Type B pancreatic cell (in vitro differentiated cells): ENCODE measurements at regions not wholly inside any gene's neighbourhood (a gene's known extent, or its start where the extent isn't known, plus 50 kb on each side); places are given as distances from the start of the nearest gene placed in this dataset.
"Not testable (repeated sequence)": the region's sequence is repeated elsewhere in the genome, so short reads cannot be mapped to it uniquely, and the experiment has no call there.

Experiments
- DNase-seq: peaks from one replicate; pipeline ENCODE4 v3.0.0; 2021; ENCODE audit warnings: mixed read lengths; ENCODE audit not compliant: unreplicated experiment; ENCODE audit errors: extremely low spot score
- H3K27ac Mint-ChIP-seq: 2 replicates; pipeline ENCODE4 v1.8.0; 2021; ENCODE audit warnings: mild to moderate bottlenecking, mixed read lengths
- H3K27me3 Mint-ChIP-seq: 2 replicates; pipeline ENCODE4 v1.8.0; 2021; ENCODE audit warnings: mixed read lengths
- H3K36me3 Mint-ChIP-seq: 2 replicates; pipeline ENCODE4 v1.8.0; 2021; ENCODE audit warnings: mixed read lengths
- H3K4me1 Mint-ChIP-seq: one replicate; pipeline ENCODE4 v1.8.0; 2021; ENCODE audit warnings: mixed read lengths; ENCODE audit not compliant: unreplicated experiment
- H3K4me3 Mint-ChIP-seq: 2 replicates; pipeline ENCODE4 v1.8.0; 2021; ENCODE audit warnings: mild to moderate bottlenecking, mixed read lengths
- H3K9me3 Mint-ChIP-seq: 2 replicates; pipeline ENCODE4 v1.8.0; 2021; ENCODE audit warnings: mixed read lengths
- TF ChIP-seq, protein P1 (sequence below): fragments of 200-600 bp; sonication (generic); conservative IDR thresholded peaks from 2 replicates; pipeline ENCODE4 v1.5.0; 2021; ENCODE audit warnings: antibody characterized with exemption, mild to moderate bottlenecking

DNA sequence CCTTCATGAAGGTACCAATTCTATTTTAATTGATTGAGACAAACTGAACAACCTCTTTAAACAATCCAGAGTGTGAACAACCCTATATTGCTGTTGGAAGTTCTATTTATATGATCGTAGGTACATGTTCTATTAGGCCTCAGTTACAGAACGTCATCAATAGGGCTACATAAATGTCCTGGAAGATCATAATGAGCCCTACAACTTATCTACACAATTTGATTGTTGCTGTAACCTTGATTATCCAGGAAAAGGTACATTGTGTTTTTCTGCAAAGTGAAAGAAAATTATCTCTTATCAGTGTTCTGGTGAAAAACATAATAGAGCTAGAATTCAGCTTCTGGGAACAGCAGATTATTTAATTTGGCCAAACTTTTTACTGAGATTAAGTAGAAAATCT lies 612.9 kb downstream of the GALC start:
- Mint-ChIP-seq H3K36me3 (no peaks in the 10 kb centered on the region), H3K4me3 (no peak overlapping the region), H3K4me1 (no peaks in the 10 kb centered on the region), H3K9me3 (peaks cover 7% of the 10 kb centered on the region), H3K27me3 (no peaks in the 10 kb centered on the region), H3K27ac (no peak overlapping the region)
- DNase-seq = no peak
- TF ChIP-seq, protein P1, sequence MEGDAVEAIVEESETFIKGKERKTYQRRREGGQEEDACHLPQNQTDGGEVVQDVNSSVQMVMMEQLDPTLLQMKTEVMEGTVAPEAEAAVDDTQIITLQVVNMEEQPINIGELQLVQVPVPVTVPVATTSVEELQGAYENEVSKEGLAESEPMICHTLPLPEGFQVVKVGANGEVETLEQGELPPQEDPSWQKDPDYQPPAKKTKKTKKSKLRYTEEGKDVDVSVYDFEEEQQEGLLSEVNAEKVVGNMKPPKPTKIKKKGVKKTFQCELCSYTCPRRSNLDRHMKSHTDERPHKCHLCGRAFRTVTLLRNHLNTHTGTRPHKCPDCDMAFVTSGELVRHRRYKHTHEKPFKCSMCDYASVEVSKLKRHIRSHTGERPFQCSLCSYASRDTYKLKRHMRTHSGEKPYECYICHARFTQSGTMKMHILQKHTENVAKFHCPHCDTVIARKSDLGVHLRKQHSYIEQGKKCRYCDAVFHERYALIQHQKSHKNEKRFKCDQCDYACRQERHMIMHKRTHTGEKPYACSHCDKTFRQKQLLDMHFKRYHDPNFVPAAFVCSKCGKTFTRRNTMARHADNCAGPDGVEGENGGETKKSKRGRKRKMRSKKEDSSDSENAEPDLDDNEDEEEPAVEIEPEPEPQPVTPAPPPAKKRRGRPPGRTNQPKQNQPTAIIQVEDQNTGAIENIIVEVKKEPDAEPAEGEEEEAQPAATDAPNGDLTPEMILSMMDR = no peak

DNA sequence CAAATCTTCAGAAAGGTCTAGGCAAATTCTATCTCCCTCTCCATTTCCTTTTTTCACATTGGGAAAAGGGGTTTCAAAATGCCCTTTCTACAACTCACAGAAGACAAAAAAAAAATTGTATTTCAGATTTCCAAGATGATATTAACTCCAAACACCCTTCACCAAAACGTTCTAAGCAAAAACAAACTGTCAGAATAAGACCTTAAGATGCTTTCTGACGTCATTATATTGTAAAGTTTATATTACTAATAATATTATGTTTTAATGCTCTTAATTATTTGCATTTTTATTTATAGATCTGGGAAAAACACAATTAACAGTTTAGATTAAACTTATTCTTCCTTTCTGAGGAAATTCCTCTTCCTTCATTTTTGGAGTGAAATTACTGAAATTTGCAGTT lies 624.2 kb downstream of the GALC start:
- no peak for DNase-seq
- H3K4me3 Mint-ChIP-seq = no peak overlapping the region
- no peaks in the 10 kb centered on the region for H3K9me3 Mint-ChIP-seq
- no peaks in the 10 kb centered on the region for H3K27me3 Mint-ChIP-seq
- H3K36me3 Mint-ChIP-seq = no peaks in the 10 kb centered on the region
- TF ChIP-seq, protein P1 = no peak
- H3K27ac Mint-ChIP-seq = no peak overlapping the region
- no peaks in the 10 kb centered on the region for H3K4me1 Mint-ChIP-seq

DNA sequence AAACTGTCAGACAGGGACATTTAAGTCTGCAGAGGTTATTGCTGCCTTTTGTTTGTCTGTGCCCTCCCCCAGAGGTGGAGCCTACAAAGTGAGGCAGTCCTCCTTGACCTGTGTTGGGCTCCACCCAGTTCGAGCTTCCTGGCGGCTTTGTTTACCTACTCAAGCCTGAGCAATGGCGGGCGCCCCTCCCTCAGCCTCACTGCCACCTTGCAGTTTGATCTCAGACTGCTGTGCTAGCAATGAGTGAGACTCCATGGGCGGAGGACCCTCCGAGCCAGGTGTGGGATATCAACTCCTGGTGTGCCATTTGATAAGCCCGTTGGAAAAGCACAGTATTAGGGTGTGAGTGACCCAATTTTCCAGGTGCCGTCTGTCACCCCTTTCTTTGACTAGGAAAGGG lies 632.7 kb downstream of the GALC start:
- H3K4me3 Mint-ChIP-seq, H3K27ac Mint-ChIP-seq, H3K4me1 Mint-ChIP-seq, H3K9me3 Mint-ChIP-seq, H3K27me3 Mint-ChIP-seq, DNase-seq, H3K36me3 Mint-ChIP-seq: not testable (repeated sequence)

DNA sequence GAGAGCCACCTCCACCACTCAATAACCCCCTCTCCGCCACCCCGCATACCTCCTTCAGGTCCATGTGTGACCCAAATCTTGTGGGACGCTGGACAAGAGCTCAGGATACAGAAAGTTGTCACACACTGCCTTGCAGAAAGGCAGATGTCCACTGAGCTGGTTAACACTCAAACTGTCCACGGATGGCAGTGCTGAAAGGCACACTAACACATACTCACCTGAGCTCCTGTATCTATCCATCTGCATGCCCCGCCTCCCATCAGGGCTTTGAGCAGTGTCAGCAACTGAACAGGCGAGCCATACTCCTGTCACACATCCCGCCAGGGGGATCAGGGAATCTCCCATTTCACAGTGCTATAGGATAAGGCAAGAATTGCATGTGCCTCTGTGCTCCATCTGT lies 642.0 kb downstream of the GALC start:
- H3K27ac Mint-ChIP-seq = no peak overlapping the region
- no peak overlapping the region for H3K4me3 Mint-ChIP-seq
- TF ChIP-seq, protein P1 = no peak
- DNase-seq = no peak
- H3K36me3 Mint-ChIP-seq = no peaks in the 10 kb centered on the region
- no peaks in the 10 kb centered on the region for H3K27me3 Mint-ChIP-seq
- H3K9me3 Mint-ChIP-seq = no peaks in the 10 kb centered on the region
- no peaks in the 10 kb centered on the region for H3K4me1 Mint-ChIP-seq

DNA sequence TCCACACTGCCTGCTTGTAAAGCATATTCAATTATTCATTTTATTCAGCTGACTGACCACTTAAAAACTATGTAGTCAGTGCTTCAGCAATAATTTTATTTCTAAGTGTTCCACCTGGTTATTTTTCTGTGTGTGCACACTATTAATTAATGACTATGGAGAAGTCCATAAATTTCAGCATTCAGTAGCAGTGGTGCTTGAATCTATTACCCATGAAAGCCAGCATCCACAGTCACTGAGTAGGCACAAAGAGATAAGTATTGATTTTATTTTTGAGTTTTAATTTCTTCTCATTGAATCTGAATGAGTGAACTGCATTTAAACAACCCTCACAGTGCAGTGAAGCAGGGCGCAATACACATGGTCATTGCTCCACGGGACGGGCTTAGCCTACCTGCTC lies 643.1 kb downstream of the GALC start:
- Mint-ChIP-seq H3K4me1 (no peaks in the 10 kb centered on the region), H3K9me3 (no peaks in the 10 kb centered on the region), H3K36me3 (no peaks in the 10 kb centered on the region), H3K27ac (no peak overlapping the region), H3K27me3 (no peaks in the 10 kb centered on the region), H3K4me3 (no peak overlapping the region)
- no peak for DNase-seq
- TF ChIP-seq, protein P1 = no peak

DNA sequence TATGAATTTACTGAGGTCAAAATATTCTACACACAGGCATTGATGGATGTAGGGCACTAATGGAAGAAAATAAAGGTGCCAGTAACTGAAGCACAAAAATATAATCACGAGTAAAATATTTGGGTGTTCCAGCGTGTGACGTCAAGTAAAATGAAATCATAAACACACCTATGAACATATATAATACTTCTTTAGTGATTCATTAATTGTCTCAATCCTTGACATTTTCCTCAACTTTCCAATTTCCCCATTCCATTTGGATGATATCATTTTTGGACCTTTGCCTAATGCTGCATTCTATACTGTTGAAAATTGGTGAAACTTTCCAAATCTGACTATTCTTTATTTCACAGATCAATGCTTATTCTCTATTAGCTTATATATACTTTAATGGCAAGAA lies 649.3 kb downstream of the GALC start:
- H3K4me3 Mint-ChIP-seq = no peak overlapping the region
- TF ChIP-seq, protein P1 = no peak
- H3K27ac Mint-ChIP-seq = no peak overlapping the region
- no peaks in the 10 kb centered on the region for H3K4me1 Mint-ChIP-seq
- no peaks in the 10 kb centered on the region for H3K9me3 Mint-ChIP-seq
- no peak for DNase-seq
- H3K36me3 Mint-ChIP-seq = no peaks in the 10 kb centered on the region
- H3K27me3 Mint-ChIP-seq = no peaks in the 10 kb centered on the region
